ENCODE measurements at regions not wholly inside any gene's neighbourhood (a gene's known extent, or its start where the extent isn't known, plus 50 kb on each side); places are given as distances from the start of the nearest gene placed in this dataset.
A peak's percentile ranks its signal among the peaks of the same experiment; 100 is the strongest.

DNA sequence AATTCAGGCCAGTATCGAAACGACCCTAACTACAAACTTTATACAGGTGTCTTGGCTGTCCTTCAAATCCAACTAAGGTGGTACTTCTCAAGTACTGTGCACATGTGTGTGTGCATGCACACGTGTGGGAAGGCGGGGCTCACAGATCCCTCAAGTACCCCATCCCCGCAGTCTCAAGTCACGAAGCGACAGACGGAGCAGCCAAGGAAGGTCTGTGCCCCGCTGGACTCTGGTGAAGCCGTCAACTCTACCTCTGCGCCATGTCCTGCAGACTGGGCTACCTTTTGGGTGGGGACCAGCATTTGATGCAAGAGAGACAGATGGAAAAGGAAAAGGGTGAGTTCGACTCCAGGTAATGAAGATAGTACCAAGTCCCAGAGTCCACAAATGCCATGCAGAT lies 169.0 kb downstream of the CRYBB2 start:
- H2AFZ ChIP-seq (ENCODE audit: low read length), result no peak overlapping the region
- no peaks in the 10 kb centered on the region for H3K9me3 ChIP-seq (ENCODE audit: low read length)
- ChIA-PET CTCF (ENCODE audit: low intra/inter-chr PET ratio, low total read pairs) (no interaction called here), POLR2A (interaction anchor here (0.7 kb wide), 1 partner anchor 13 kb away, joined by 3 read pairs; no protein-coding TSS in a partner anchor)
- no peak overlapping the region for H3K9ac ChIP-seq (ENCODE audit: insufficient read depth, low read depth, low read length)
- BruUV-seq (replicated peaks), result no TSS peak
- no peak overlapping the region for H3K27ac ChIP-seq (ENCODE audit: extremely low read length, insufficient read depth, low read length)
- peaks cover 0 to 1% of the 10 kb centered on the region in 2 experiments; a peak in 1 of 5 replicates for H3K36me3 ChIP-seq (replicated peaks in 1 of 2; ENCODE audit: control insufficient read depth in 1 of 2, insufficient read depth in 2 of 2, low read length in 2 of 2)
- H4K20me1 ChIP-seq (ENCODE audit: insufficient read depth, low read length), result peaks cover 24% of the 10 kb centered on the region
- ATAC-seq (no peak), FAIRE-seq (no peak), DNase-seq (ENCODE audit: low spot score) (no peak)
- intact Hi-C loops (cut with micrococcal nuclease; ENCODE audit: unreplicated experiment) (no loop called here), in situ Hi-C loops (cut with HindIII; ENCODE audit: extremely low pct_ligation_motif_present, low pct_unique_long_range_greater_than_20kb) (no loop called here)
- H3K79me2 ChIP-seq (ENCODE audit: insufficient read depth, low read length), result peaks cover 90% of the 10 kb centered on the region
- H3K4me3 ChIP-seq (replicated peaks in 1 of 3; ENCODE audit: insufficient read depth in 1 of 3, low read depth in 2 of 3, low read length in 3 of 3), result no peak overlapping the region
- H3K27me3 ChIP-seq (ENCODE audit: control insufficient read depth in 1 of 2, insufficient read depth in 2 of 2, low read length in 2 of 2), result no peaks in the 10 kb centered on the region
- H3K4me2 ChIP-seq (ENCODE audit: low read depth, low read length), result no peak overlapping the region
- no peak for TF ChIP-seq ZNF329 (CRISPR knock-in tag; IDR thresholded peaks at IDR 0.05; ENCODE audit: low read depth)
- WGBS (ENCODE audit: low lambda C conversion rate), result 96% methylated on average over 12 of the region's 12 CpGs
- peaks cover 87% of the 10 kb centered on the region for H3K4me1 ChIP-seq (ENCODE audit: insufficient read depth, low read length)

GRCh38 chr22:25388866-25389540 lies 169.6 kb downstream of the CRYBB2 start:
- FAIRE-seq, result peak; percentile 72
- no peak for ATAC-seq
- POLR2A ChIA-PET, result interaction anchor here (0.7 kb wide), 1 partner anchor 12 kb away, joined by 3 read pairs; no protein-coding TSS in a partner anchor

More at GRCh38 chr22:25388866-25389540, 169.6 kb downstream of the CRYBB2 start:
- Histone ChIP-seq H3K4me1 (ENCODE audit: insufficient read depth, low read length) (peaks cover 88% of the 10 kb centered on the region), H3K36me3 (replicated peaks in 1 of 2; ENCODE audit: control insufficient read depth in 1 of 2, insufficient read depth in 2 of 2, low read length in 2 of 2) (peaks cover 0 to 1% of the 10 kb centered on the region in 2 experiments; a peak in 1 of 5 replicates), H4K20me1 (ENCODE audit: insufficient read depth, low read length) (peaks cover 26% of the 10 kb centered on the region), H2AFZ (ENCODE audit: low read length) (no peak overlapping the region), H3K4me2 (ENCODE audit: low read depth, low read length) (no peak overlapping the region; the same call in 1 of the 2 replicates), H3K9me3 (ENCODE audit: low read length) (no peaks in the 10 kb centered on the region), H3K4me3 (replicated peaks in 1 of 3; ENCODE audit: insufficient read depth in 1 of 3, low read depth in 2 of 3, low read length in 3 of 3) (no peak overlapping the region), H3K79me2 (ENCODE audit: insufficient read depth, low read length) (peaks cover 89% of the 10 kb centered on the region), H3K27me3 (ENCODE audit: control insufficient read depth in 1 of 2, insufficient read depth in 2 of 2, low read length in 2 of 2) (no peaks in the 10 kb centered on the region), H3K9ac (ENCODE audit: insufficient read depth, low read depth, low read length) (no peak overlapping the region), H3K27ac (ENCODE audit: extremely low read length, insufficient read depth, low read length) (peak overlapping the region; percentile 55)
- BruUV-seq (replicated peaks), result no TSS peak
- peak; percentile 26 for DNase-seq (ENCODE audit: low spot score)
- TF ChIP-seq, protein P1, sequence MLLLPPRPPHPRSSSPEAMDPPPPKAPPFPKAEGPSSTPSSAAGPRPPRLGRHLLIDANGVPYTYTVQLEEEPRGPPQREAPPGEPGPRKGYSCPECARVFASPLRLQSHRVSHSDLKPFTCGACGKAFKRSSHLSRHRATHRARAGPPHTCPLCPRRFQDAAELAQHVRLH (CRISPR knock-in tag; IDR thresholded peaks at IDR 0.05; ENCODE audit: borderline replicate concordance, low read depth), result no peak
- TF ChIP-seq, protein P2, sequence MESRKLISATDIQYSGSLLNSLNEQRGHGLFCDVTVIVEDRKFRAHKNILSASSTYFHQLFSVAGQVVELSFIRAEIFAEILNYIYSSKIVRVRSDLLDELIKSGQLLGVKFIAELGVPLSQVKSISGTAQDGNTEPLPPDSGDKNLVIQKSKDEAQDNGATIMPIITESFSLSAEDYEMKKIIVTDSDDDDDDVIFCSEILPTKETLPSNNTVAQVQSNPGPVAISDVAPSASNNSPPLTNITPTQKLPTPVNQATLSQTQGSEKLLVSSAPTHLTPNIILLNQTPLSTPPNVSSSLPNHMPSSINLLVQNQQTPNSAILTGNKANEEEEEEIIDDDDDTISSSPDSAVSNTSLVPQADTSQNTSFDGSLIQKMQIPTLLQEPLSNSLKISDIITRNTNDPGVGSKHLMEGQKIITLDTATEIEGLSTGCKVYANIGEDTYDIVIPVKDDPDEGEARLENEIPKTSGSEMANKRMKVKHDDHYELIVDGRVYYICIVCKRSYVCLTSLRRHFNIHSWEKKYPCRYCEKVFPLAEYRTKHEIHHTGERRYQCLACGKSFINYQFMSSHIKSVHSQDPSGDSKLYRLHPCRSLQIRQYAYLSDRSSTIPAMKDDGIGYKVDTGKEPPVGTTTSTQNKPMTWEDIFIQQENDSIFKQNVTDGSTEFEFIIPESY (CRISPR knock-in tag; IDR thresholded peaks at IDR 0.05), result peak; percentile 61; the same call in 1 of the 2 replicates
- WGBS (ENCODE audit: low lambda C conversion rate), result 78% methylated on average over 9 of the region's 10 CpGs
- CTCF ChIA-PET (ENCODE audit: low intra/inter-chr PET ratio, low total read pairs), result no interaction called here
- in situ Hi-C loops (cut with HindIII; ENCODE audit: extremely low pct_ligation_motif_present, low pct_unique_long_range_greater_than_20kb), result no loop called here
- intact Hi-C loops (cut with micrococcal nuclease; ENCODE audit: unreplicated experiment), result no loop called here

Data from HepG2 (cell line).